ENCODE measurements at regions not wholly inside any gene's neighbourhood (a gene's known extent, or its start where the extent isn't known, plus 50 kb on each side); places are given as distances from the start of the nearest gene placed in this dataset.

GRCh38 chr13:89496478-89496877 lies 1825.3 kb downstream of the SLITRK5 start:
- no peaks in the 10 kb centered on the region for H3K4me1 ChIP-seq (replicated peaks in 1 of 2; ENCODE audit: control insufficient read depth in 2 of 2, insufficient read depth in 2 of 2, low read length in 2 of 2)
- no peak overlapping the region for H3K9ac ChIP-seq (ENCODE audit: insufficient read depth in 1 of 2, low read depth in 2 of 2, low read length in 2 of 2)
- no peaks in the 10 kb centered on the region for H4K20me1 ChIP-seq (replicated peaks; ENCODE audit: control insufficient read depth, insufficient read depth, low read length)
- H3K9me1 ChIP-seq (ENCODE audit: control insufficient read depth, insufficient read depth, low read length), result no peaks in the 10 kb centered on the region
- POLR2A ChIA-PET, result no interaction called here
- H3K4me3 ChIP-seq, result no peak overlapping the region
- 0% methylated on average over 2 of the region's 2 CpGs for WGBS (ENCODE audit: insufficient coverage, low coverage, missing lambda C conversion rate)
- H3K4me2 ChIP-seq (ENCODE audit: insufficient read depth, low read length), result no peak overlapping the region
- no peaks in the 10 kb centered on the region for H3K9me3 ChIP-seq (replicated peaks; ENCODE audit: control insufficient read depth, insufficient read depth, low read depth, low read length)
- intact Hi-C loops (cut with micrococcal nuclease) (no loop called here), in situ Hi-C loops (cut with MboI) (no loop called here)
- FAIRE-seq (no peak), DNase-seq (ENCODE audit: extremely low read depth in 1 of 4, low spot score in 3 of 4) (no peak), ATAC-seq (no peak)
- CTCF ChIA-PET (ENCODE audit: low intra/inter-chr PET ratio), result no interaction called here
- no peak overlapping the region for H2AFZ ChIP-seq (ENCODE audit: low read depth, low read length)
- no peak overlapping the region for H3K27ac ChIP-seq (ENCODE audit: extremely low read depth, low read depth, low read length)
- no peaks in the 10 kb centered on the region for H3K79me2 ChIP-seq (ENCODE audit: control insufficient read depth, insufficient read depth, low read length)
- no peaks in the 10 kb centered on the region for H3K27me3 ChIP-seq (ENCODE audit: control insufficient read depth in 2 of 2, insufficient read depth in 2 of 2, low read length in 2 of 2)
- H3K36me3 ChIP-seq (ENCODE audit: control insufficient read depth, insufficient read depth, low read length), result no peaks in the 10 kb centered on the region
- BruUV-seq (replicated peaks), result no TSS peak
- TF ChIP-seq GTF2F1 (IDR thresholded peaks at IDR 0.05; ENCODE audit: low read depth, low read length), result no peak
- no peak for TF ChIP-seq MEF2A (IDR thresholded peaks at IDR 0.05; ENCODE audit: control insufficient read depth, low read depth, low read length)
- TF ChIP-seq MIER1 (IDR thresholded peaks at IDR 0.05; ENCODE audit: low read depth), result no peak
- no peak for TF ChIP-seq MTF1 (CRISPR knock-in tag; IDR thresholded peaks at IDR 0.05; ENCODE audit: borderline replicate concordance)
- no peak for TF ChIP-seq ZNF12 (CRISPR knock-in tag; IDR thresholded peaks at IDR 0.05)
- TF ChIP-seq ZBTB49 (CRISPR knock-in tag; IDR thresholded peaks at IDR 0.05; ENCODE audit: borderline replicate concordance), result no peak
- TF ChIP-seq XRCC3 (IDR thresholded peaks at IDR 0.05), result no peak
- no peak for TF ChIP-seq ETS1 (conservative IDR thresholded peaks at IDR 0.05; ENCODE audit: control insufficient read depth, low read depth, low read length)
- no peak for TF ChIP-seq ARNT (IDR thresholded peaks at IDR 0.05)
- no peak for TF ChIP-seq ZNF316 (IDR thresholded peaks at IDR 0.05)
- no peak for TF ChIP-seq ZFP1 (CRISPR knock-in tag; IDR thresholded peaks at IDR 0.05)
- no peak for TF ChIP-seq KLF6 (CRISPR knock-in tag; IDR thresholded peaks at IDR 0.05; ENCODE audit: borderline replicate concordance)
- no peak for TF ChIP-seq ESRRA (IDR thresholded peaks at IDR 0.05; ENCODE audit: borderline replicate concordance, low read depth)
- no peak for TF ChIP-seq ZBTB43 (CRISPR knock-in tag; IDR thresholded peaks at IDR 0.05)
- no peak for TF ChIP-seq ZNF609 (CRISPR knock-in tag; IDR thresholded peaks at IDR 0.05; ENCODE audit: borderline replicate concordance)

Measured in K562 (cell line).